Nephron (organoid): ENCODE measurements at regions not wholly inside any gene's neighbourhood (a gene's known extent, or its start where the extent isn't known, plus 50 kb on each side); places are given as distances from the start of the nearest gene placed in this dataset.

ENCODE experiments used
- H3K27ac Mint-ChIP-seq, 3 experiments: 2 replicates each; pipeline ENCODE4 v1.8.0; 2020; ENCODE audit warnings: mixed read lengths in 3 of 3, mild to moderate bottlenecking in 2 of 3, moderate library complexity in 1 of 3
- H3K27me3 Mint-ChIP-seq: 2 replicates; pipeline ENCODE4 v1.8.0; 2021; ENCODE audit warnings: low read depth, mild to moderate bottlenecking, moderate library complexity, mixed read lengths
- H3K36me3 Mint-ChIP-seq: 2 replicates; pipeline ENCODE4 v1.8.0; 2020; ENCODE audit warnings: low read depth, mixed read lengths
- H3K4me1 Mint-ChIP-seq: 2 replicates; pipeline ENCODE4 v1.8.0; 2020; ENCODE audit warnings: mixed read lengths
- H3K4me3 Mint-ChIP-seq, 3 experiments: 2 replicates each; pipeline ENCODE4 v1.8.0; 2020; ENCODE audit warnings: mild to moderate bottlenecking in 3 of 3, mixed read lengths in 3 of 3, moderate library complexity in 2 of 3
- H3K9me3 Mint-ChIP-seq: 2 replicates; pipeline ENCODE4 v1.8.0; 2020; ENCODE audit warnings: mixed read lengths
- CTCF ChIP-seq, 3 experiments: fragments of 200-600 bp; sonication (generic); IDR thresholded peaks; one replicate each; pipeline ENCODE4 v1.5.0; 2021; ENCODE audit warnings: antibody characterized with exemption in 3 of 3; ENCODE audit not compliant: unreplicated experiment in 3 of 3

- Mint-ChIP-seq H3K4me3 (peak overlapping the region in 1 of 3 experiments; percentile 14), H3K9me3 (no peaks in the 10 kb centered on the region), H3K4me1 (peaks cover 31% of the 10 kb centered on the region), H3K27ac (peak overlapping the region; percentile 44 to 83 (median 54)), H3K36me3 (peaks cover 7% of the 10 kb centered on the region), H3K27me3 (no peaks in the 10 kb centered on the region)
- TF ChIP-seq CTCF (IDR thresholded peaks at IDR 0.05; ENCODE audit: unreplicated experiment in 3 of 3) = no peak
Measured at GRCh38 chr4:173448608-173449379, 49.9 kb upstream of the SCRG1 start.
